Ovary (tissue), 7 donors: ENCODE measurements at regions not wholly inside any gene's neighbourhood (a gene's known extent, or its start where the extent isn't known, plus 50 kb on each side); places are given as distances from the start of the nearest gene placed in this dataset.

ENCODE experiments used
- DNase-seq, 5 donors: peaks; one replicate each; pipeline ENCODE4 v3.0.0-alpha.2; 2019 to 2020
- H3K27ac ChIP-seq, 2 donors: fragments of 200-600 bp; one replicate each; pipeline versions ENCODE4 v1.5.1 to v1.8.0; 2019 to 2022
- H3K27me3 ChIP-seq: fragments of 200-600 bp; one replicate; pipeline ENCODE4 v1.8.0; 2022
- H3K36me3 ChIP-seq: fragments of 200-600 bp; sonication (generic); one replicate; pipeline ENCODE4 v1.5.1; 2019
- H3K4me1 ChIP-seq: one replicate; pipeline ENCODE4 v1.8.1; 2013; ENCODE audit warnings: mild to moderate bottlenecking, moderate library complexity; ENCODE audit not compliant: insufficient read depth
- H3K4me3 ChIP-seq: fragments of 200-600 bp; sonication (generic); one replicate; pipeline ENCODE4 v1.5.1; 2017
- H3K9me3 ChIP-seq, 2 donors: fragments of 200-600 bp in 1 of 2; sonication (generic) in 1 of 2; one replicate each; pipeline versions ENCODE4 v1.5.1 to v1.8.1; 2013 to 2019; ENCODE audit warnings: mild to moderate bottlenecking in 1 of 2, moderate library complexity in 1 of 2
- CTCF ChIP-seq, 3 donors: fragments of 450-650 bp in 2 of 3; fragments of 200-600 bp in 1 of 3; IDR thresholded peaks; one replicate each; pipeline versions ENCODE4 v1.5.1 to v1.8.0; 2016 to 2022; ENCODE audit warnings: antibody characterized with exemption in 3 of 3, mild to moderate bottlenecking in 1 of 3
- EP300 ChIP-seq: sonication (generic); formaldehyde crosslinking; IDR thresholded peaks from one replicate; pipeline ENCODE4 v1.6.1; 2017; ENCODE audit warnings: antibody characterized with exemption
- POLR2A ChIP-seq: fragments of 450-650 bp; IDR thresholded peaks from one replicate; pipeline ENCODE4 v1.6.1; 2017; ENCODE audit warnings: antibody characterized with exemption, mild to moderate bottlenecking, moderate library complexity
- WGBS, 3 donors: extraction: QIAGEN DNeasy Blood & Tissue Kit in 1 of 3; methylation state at CpG; one replicate each; pipeline versions ENCODE4 v1.1.5 to v1.1.7; 2013 to 2017; 5-methylcytosine and 5-hydroxymethylcytosine counted together
- intact Hi-C, 4 donors: fragments of 100-400 bp; cut with DNase I; formaldehyde crosslinking; loops; one replicate each; pipeline versions ENCODE4 v1.11.0 to v1.15.1; 2022 to 2023
- donor health status: DM: no; HTN: no; CAD: no; lungs with moderate emphysema.
- donor health status: DM: no; HTN: no; CAD: no.
- donor health status: Bipolar disorder and iron deficiency.
- donor health status: DM: no; HTN: no; CAD: no.
- donor health status: DM: yes; HTN: yes; CAD: no.

- H3K27ac ChIP-seq, result no peak overlapping the region
- no peaks in the 10 kb centered on the region for H3K9me3 ChIP-seq
- 48 to 70% (median 59%) methylated on average over 2 of the region's 2 CpGs for WGBS, 3 donors
- H3K4me3 ChIP-seq, result no peak overlapping the region
- no peaks in the 10 kb centered on the region for H3K27me3 ChIP-seq
- TF ChIP-seq CTCF (IDR thresholded peaks at IDR 0.05) (no peak), POLR2A (no peak), EP300 (no peak)
- intact Hi-C loops, result no loop called here
- no peaks in the 10 kb centered on the region for H3K36me3 ChIP-seq
- no peaks in the 10 kb centered on the region for H3K4me1 ChIP-seq
- DNase-seq, result no peak
Measured at GRCh38 chr12:115144425-115144824, 460.4 kb upstream of the TBX3 start.

GRCh38 chr12:115140981-115141655, 457.1 kb upstream of the TBX3 start:
- intact Hi-C loops, result no loop called here
- DNase-seq, result no peak
- no peaks in the 10 kb centered on the region for H3K9me3 ChIP-seq
- H3K36me3 ChIP-seq, result no peaks in the 10 kb centered on the region
- TF ChIP-seq CTCF (IDR thresholded peaks at IDR 0.05) (no peak), EP300 (no peak), POLR2A (no peak)
- WGBS, 3 donors, result 82 to 91% (median 88%) methylated on average over 4 of the region's 4 CpGs
- no peak overlapping the region for H3K27ac ChIP-seq
- H3K4me1 ChIP-seq, result no peaks in the 10 kb centered on the region
- no peak overlapping the region for H3K4me3 ChIP-seq
- no peaks in the 10 kb centered on the region for H3K27me3 ChIP-seq

GRCh38 chr12:115137812-115138521, 454.0 kb upstream of the TBX3 start:
- Histone ChIP-seq H3K27me3 (no peaks in the 10 kb centered on the region), H3K4me3 (no peak overlapping the region), H3K9me3 (no peaks in the 10 kb centered on the region), H3K27ac (no peak overlapping the region), H3K4me1 (no peaks in the 10 kb centered on the region), H3K36me3 (no peaks in the 10 kb centered on the region)
- DNase-seq, result no peak
- intact Hi-C loops, result no loop called here
- TF ChIP-seq EP300 (no peak), CTCF (IDR thresholded peaks at IDR 0.05) (no peak), POLR2A (no peak)
- 87 to 92% (median 90%) methylated on average over 12 of the region's 12 CpGs for WGBS, 3 donors

GRCh38 chr12:115135800-115136211, 451.8 kb upstream of the TBX3 start:
- H3K4me3 ChIP-seq, result no peak overlapping the region
- WGBS, 3 donors, result 20 to 39% (median 34%) methylated on average over 8 of the region's 8 CpGs
- no peak overlapping the region for H3K27ac ChIP-seq
- H3K9me3 ChIP-seq, result no peaks in the 10 kb centered on the region
- H3K27me3 ChIP-seq, result no peaks in the 10 kb centered on the region
- H3K4me1 ChIP-seq, result no peaks in the 10 kb centered on the region
- intact Hi-C loops, result no loop called here
- no peaks in the 10 kb centered on the region for H3K36me3 ChIP-seq
- TF ChIP-seq POLR2A, result no peak
- peak in 3 of 5 donors; percentile 10 to 25 (median 14) for DNase-seq

- Histone ChIP-seq H3K27me3 (no peaks in the 10 kb centered on the region), H3K36me3 (no peaks in the 10 kb centered on the region), H3K9me3 (no peaks in the 10 kb centered on the region), H3K27ac (no peak overlapping the region), H3K4me1 (no peaks in the 10 kb centered on the region), H3K4me3 (no peak overlapping the region)
- DNase-seq, result no peak
- TF ChIP-seq CTCF (IDR thresholded peaks at IDR 0.05) (no peak), POLR2A (no peak), EP300 (no peak)
- 75 to 93% (median 85%) methylated on average over 1 of the region's 1 CpG for WGBS, 3 donors
- intact Hi-C loops, result no loop called here
Measured at GRCh38 chr12:115134298-115134697, 450.3 kb upstream of the TBX3 start.
